HG02623 (cell line): ENCODE measurements at regions not wholly inside any gene's neighbourhood (a gene's known extent, or its start where the extent isn't known, plus 50 kb on each side); places are given as distances from the start of the nearest gene placed in this dataset.
A peak's percentile ranks its signal among the peaks of the same experiment; 100 is the strongest.

Experiments used
- ATAC-seq: cut with Tn5 transposase; IDR thresholded peaks from one replicate; pipeline ENCODE4 v1.9.1; 2021; ENCODE audit warnings: moderate library complexity; ENCODE audit not compliant: unreplicated experiment

DNA sequence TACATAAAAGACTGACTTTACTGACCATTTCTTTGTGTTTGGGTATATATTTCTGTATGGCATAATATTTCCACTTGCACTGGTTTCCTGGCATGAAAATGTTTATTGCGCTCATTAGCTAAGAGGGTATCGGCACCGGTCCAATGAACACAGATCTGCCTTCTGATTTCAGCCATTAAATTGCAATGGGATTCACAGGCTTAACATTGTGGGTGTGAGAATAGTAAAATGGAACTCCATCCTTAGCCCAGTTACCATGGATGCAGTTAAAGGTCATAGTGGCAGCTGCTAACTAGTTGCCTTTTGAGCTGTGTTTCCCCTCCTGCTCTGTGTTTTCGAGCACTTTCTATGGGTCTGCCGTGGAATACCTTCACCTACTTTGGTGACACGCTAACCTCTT is 352.6 kb upstream of the POU3F3 start:
- ATAC-seq = no peak

DNA sequence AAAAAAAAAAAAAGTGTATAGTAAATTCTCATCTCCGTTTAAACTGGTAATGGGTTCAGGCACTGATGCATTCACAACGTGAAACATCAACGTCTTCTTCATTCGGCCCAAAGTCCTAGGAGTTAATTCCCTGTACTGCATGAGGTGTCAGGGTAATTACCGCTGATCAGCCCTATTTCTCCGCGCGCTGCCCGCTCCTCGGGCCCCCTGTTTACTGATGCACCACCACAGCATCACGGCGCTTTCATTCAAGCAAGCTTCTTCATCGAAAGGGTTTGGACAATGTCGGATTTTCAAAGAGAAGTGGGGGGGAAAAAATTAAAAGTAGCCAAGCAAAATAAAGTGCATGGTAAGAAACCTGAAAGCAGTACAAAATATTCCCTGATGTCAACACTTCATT is 352.0 kb upstream of the POU3F3 start:
- no peak for ATAC-seq

DNA sequence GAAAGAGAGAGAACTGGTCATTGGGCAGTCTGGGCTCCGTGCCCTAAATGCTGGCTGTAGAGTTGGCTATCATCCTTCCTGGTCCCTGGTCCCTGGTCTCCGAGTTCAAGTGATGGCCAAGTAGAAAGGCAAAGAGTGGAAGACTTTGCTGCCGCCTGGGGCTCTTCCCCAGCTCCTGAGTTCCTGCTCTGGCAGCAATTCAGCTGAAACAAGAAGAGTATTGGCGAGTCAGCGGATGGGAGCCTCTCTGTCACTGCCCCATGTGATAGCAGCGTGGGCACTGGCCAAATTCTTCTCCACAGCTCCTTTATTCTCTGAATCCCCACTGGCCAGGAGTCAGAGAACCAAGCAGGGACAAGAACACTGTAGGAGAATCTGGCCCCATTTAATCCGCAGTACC is 351.0 kb upstream of the POU3F3 start:
- ATAC-seq = no peak

DNA sequence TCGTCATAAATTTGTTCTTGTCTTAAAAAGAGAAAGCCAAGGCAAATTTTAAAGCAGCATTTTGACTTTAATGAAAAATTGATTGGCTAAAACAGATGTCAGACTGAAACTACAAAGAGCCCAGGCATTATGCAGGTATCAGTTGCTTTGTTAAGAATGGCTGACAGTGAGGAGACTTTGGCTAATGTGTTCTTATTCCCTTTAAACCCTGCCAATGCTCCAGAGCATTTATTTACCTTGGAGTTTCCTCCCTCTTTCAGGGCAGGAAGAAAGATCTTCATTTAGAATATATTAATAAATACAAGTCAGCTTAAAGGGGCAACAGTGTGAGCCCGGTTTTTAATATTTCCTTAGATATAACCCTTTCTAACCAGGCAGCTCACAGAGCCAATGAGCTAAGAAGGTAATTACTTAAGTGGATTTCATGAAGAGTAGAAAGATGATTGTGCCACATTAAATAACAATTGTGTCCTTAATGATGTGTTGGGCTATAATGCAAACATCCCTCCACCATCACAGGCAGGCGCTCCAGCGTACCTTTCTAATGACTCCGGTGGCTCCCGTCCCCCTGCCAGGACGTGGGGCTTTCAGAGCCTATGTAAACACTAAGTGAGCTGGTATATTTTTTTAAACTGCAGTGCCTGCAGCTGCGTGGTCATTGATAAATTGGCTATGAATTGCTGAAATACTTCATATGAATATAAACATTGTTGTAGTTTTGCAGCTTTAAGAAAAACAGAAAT is 349.4 kb upstream of the POU3F3 start:
- ATAC-seq = no peak

DNA sequence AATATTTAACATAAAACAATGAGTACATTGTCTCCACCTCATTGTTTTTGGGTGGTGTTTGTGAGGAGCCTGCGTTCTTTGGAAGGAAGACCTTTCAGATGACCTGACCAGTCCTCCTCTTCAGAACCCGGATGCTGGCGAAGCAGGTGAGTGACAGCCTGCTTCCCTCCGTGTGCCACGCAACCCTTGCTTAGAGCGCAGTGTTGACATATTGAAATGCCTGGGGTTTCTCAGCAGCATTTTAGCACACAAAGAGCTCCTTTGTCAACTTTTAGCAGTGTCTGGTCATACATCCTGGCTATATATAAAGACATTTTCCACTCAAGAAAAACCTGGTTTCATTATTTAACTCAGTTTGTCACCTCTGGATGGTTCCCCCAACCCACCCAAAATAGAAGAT is 335.7 kb upstream of the POU3F3 start:
- ATAC-seq = no peak

DNA sequence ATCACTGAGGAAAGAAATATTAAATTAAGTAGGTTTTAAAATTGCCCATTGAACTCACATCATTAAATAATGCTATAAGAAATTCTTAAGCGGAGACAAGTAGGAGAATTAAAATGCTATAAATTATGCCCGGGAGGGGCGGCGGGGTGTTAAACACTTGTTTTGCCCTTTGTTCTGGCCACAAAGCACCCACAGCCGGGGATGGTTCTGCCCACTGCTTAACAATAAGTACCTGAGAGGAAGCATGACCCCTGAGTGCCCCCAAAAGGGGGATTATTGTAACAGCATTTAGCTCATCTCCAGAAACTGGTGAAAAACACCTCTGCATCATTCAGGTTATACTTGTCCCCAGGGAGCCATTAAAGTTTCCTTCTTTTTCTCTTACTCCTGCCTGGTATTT is 332.7 kb upstream of the POU3F3 start:
- no peak for ATAC-seq

DNA sequence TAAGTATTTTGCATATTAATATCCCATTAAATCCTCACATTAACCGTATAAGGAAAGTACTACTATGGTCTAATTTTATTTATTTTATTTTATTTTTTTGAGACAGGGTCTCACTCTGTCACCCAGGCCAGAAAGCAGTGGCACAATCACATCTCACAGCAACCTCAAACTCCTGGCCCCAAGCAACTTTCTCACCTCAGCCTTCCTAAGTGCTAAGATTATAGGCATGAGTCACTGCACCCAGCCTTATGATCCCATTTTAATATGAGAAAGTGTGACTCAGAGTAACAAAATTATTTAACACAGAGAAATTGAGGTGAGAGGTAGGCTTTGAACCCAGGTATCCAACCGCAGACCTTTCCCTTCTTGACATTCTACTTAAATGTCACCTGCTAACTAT is 330.0 kb upstream of the POU3F3 start:
- no peak for ATAC-seq

DNA sequence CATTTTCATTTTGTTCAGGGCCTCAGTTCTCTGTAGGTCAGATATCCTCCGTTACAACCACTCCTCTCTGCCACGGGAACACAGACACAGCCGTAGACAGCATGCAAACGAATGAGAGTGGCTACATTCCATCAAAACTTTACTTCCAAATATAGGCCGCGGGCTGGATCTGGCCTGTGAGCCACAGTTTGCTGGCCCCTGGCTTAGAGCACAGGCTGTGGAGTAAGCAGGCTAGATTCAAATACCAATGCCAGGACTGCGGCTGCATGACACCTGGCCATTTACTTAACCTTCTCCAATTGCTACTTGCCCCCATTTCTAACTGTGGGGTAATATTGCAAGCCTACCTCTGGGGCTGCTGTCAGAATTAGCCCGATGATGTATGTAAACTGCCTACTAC is 325.8 kb upstream of the POU3F3 start:
- ATAC-seq = no peak

DNA sequence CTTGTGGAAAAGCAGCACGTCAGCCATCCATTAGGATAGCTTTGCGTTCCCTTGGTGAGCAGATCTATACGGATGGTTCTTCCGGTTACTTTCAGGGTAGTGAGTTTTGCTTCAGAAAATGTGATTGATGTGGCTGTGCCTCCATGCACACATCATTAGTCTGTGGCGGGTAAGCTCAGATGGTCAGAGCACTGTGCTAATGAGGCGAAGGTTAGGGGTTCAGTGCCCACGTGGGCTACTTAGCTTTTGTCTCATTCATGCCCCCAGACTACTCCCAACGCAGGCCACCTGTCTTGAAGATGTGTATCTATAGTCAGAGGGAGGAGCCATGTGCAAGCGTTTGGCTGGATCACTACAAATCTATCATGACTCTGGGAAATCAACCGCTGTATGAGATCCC is 322.8 kb upstream of the POU3F3 start:
- no peak for ATAC-seq

DNA sequence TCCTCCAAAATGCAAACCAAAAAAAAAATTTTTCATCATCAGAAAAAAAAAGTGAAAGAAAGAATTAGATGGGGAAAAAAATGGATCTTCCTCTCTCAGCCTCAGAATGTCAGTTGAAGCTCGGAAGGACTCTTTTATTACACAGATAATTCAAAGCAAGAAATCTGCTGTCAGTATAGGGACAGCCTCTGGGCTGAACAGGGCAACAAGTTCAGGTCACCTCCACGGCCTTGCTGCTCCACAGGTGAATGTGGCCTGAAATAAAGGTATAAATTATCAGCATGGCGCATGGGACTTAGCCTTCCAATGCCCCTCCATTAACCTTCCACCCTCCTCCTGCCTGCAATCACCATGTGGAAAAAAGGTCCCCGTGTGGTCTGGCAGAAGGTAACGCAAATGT is 316.8 kb upstream of the POU3F3 start:
- no peak for ATAC-seq

DNA sequence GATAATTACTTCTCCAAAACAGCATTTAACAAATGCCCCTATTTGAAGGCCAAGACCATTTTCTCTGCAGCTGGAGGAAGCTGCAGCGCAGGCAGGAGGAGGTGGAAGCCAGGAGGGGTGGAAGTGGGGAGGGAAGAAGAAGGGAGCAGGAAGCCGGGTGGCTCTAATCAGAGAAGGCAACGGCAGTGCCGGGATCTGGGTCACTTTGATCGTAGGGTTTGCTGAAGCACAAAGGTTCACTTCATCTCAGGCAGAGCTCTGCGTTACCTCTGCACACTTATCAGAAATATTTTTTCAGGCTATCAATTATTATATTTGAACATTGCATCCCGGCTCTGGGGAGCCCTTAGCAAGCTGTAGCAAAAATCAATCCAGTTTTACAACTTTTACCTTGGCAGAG is 315.8 kb upstream of the POU3F3 start:
- ATAC-seq = no peak

DNA sequence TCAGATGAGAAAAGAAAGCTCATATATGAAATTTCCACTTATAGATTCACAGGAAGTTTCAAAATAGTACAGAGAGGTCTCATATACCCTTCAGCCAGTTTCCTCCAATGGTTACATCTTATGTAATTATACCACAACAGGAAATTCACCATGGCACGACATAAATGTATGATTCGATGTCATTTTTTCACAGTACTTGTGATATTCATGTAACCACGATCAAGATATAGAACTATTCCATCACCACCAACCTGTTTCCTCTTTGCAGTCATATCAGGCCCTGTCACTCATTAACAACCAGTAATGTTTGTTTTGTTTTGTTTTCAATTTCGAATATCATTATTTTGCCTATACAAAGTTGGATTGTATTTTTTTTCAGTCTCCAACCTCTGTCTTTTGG is 314.3 kb upstream of the POU3F3 start:
- no peak for ATAC-seq

DNA sequence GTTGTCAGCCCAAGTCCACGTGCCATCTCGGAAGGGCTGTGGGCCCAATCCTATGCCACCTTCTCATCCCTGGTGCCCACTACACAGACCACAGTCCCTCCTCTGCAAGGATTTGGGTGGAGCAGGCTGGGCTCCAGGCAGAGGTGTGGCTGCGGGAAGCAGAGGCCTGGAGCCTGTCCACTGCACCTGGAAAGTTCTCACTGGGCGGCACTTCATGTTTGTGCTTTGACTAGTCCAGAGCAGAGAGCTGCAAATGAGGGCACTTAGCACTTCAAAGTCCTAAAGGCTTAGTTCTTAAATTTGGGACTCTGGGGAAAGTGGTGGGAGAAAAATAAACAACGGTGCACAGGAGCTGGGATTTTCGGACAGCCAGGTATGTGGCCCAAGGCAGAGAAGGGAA is 308.9 kb upstream of the POU3F3 start:
- ATAC-seq = no peak

DNA sequence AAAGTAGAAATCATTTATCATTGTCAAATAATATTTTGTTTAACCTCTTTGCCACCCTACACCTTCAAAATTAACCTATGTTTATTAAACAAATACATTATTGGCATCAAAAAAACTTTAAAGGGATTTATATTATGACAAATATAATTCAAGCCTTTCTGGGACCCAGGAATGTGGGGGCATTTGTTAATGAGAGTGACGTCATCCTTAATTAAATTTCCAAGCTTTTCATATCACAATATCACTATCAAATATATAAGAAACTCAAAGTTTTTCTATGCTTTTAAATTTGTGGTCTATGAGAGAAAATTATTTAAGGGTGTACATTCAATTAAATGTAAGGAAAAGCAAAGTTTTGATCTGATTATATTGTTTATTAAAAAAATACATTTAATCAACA is 307.4 kb upstream of the POU3F3 start:
- no peak for ATAC-seq

DNA sequence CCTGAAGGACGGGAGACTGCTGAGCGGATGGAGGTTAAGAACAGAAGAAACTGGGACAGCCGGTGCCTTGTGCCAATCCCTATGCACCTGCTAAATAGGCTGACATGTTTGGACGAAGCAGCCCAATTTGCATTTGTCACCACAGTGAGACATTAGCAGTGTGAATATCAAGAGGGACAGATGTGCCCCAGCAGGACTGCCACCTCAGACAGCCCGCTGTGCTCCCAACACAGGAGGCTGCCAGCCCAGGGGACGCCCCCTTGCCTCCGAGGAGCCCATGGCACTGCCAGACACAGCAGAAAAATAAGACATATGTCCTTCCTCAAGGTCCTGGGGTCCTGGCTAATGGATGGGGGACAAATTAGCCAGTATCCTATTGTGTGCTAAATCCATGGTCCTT is 306.7 kb upstream of the POU3F3 start:
- ATAC-seq = no peak

DNA sequence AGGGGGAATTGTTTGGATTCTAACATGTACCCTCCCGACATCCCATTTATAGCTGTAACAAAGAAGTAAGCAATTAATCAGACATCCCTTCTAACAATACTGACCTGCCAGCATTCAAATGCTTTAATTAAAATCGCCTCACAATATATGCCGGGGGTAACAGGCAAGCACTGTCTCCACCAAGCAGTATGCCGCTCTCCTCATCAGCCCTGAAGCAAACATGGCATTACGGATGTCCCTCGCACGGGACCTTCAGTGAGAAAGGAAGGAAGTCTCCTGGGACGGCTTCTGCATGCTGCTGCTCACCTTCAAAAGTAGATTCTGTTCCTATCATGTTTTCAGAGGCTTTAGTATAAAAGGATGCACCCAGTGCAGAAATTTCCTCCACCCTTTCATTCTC is 292.7 kb upstream of the POU3F3 start:
- ATAC-seq = no peak

DNA sequence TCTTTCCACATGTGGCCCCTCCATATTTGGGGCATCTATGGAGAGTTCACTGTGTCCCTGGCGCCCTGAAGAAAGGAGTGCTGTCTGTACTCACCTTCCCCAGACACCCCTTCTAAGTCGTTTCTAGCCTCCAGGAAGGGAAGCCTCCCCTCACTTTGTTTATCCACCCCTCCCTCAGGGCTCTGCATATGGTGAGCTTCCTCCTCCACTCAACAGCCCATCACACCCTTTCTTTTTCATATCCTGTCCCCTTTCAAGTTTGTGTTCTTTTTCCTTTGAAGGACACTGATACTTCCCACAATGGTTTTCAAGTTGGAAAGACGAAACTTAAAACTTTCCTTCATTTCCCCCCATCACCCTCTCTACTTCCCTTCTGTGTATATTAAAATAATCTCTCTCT is 291.4 kb upstream of the POU3F3 start:
- no peak for ATAC-seq

DNA sequence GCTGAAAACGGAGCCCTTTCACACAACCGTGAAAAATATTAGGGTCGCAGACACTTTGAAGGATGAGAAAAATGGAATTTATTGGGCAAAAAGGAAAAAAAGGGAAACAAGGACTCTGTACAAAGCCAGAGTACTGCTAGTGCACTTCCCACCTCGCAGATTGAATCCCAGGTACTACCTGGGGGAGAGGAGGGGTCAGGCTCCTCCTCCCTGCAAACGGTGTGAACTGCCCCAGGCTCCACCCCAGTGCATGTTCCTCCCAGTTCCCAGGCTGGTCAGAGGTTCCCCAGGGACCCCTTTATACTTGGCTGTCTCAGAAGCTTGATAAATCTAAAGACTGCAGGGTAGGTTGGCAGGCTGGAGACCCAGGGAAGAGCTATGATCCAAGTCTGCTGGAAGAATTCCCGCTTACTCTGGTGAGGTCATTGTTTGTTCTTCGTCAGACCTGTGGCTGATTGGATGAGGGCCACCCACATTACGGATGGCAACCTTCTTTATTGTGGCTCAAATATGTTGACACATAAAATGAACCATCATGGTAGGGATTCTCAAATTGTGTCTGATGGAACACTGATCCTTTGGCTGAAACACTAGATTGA is 290.4 kb upstream of the POU3F3 start:
- ATAC-seq = no peak

DNA sequence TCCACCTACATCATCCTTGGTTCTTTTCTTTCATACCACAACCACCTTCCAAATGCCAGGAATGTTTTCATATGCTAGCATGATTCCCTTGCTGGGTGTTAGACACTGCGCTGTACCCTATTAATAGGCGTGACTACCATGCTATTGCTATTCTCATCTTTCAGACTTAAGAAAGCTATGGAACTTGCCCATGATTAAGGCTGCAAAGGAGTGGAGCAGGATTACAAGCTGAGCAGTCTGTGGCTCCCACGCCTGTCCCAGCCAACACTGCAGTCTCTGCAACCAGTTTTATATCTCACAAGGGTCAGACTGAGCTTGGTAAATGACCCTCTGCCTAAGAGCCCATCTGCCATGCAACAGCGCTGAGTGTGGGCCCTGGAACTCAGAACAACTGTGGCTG is 285.7 kb upstream of the POU3F3 start:
- ATAC-seq = no peak

DNA sequence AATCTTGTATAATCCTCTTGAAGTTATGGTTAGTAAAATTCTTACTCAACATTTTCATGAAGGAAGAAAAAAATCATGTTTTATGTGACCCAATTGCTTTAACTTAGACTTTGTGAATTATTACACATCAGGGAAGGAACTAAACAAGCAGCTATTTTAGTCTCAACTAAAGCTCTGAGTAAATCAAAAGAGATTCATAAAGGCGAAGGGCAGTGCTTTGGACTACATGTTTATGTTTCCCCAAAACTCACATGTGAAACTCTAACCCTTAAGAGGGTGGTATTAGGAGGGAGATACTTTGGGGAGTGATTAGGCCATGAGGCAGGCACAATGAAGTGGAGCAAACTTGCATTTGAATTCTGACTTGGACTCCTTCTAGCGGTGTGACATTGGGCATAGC is 283.7 kb upstream of the POU3F3 start:
- no peak for ATAC-seq

DNA sequence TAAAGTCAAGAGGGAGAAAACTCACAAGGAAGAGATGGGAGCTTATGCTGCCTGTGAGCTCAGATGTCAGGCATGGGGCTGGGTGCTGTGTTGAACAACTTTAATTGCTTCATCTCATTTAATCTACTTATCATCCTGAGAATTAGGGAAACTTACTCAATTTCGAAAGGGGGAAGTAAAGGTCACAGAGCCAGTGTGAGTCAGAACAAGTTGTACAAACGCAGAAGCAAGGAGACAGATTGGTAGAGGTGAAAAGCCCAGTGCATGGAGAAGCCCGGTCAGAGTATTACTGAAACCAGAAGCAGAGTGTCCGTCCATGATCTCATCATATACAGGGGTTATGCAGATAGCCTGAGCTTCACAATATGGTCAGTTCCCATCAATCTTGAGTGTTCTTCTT is 281.1 kb upstream of the POU3F3 start:
- no peak for ATAC-seq

DNA sequence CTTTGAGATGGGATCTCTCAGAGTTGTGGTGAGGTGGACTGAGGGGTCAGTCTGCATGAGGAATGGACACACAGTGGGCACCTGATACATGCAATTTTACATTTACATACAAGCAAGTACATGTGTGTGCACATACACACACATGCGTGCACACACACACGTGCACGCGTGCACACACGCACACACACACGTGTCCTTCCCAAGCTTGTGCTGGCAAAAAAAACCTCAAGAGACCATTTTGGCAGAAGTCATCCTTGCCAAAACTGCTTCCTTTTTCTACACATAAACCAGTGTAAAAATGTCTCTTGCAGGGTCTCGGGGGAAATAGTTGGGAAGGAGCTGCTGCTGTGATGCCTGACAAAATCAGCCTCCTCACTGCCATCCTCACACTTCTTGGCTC is 279.5 kb upstream of the POU3F3 start:
- ATAC-seq = no peak

DNA sequence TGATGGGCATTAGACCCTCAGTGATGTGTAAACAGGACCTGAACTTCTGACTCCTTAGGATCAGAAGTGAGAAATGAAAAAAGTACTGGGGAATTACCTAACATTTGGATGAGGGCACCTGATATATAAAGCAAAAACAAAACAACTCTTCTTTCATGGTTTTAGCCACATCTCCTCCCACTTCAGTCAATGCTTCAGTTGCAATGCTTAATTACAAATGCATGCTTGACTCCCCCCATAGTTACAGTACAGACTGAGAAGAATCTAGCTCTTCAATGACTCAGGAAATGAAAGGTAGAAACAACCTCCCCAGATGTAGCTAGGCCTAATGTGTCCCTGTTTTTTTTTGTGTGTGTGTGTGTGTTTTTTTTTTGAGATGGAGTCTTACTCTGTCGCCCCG is 276.8 kb upstream of the POU3F3 start:
- ATAC-seq = peak; percentile 47
